T-helper 2 cell (primary cell): ENCODE measurements at regions not wholly inside any gene's neighbourhood (a gene's known extent, or its start where the extent isn't known, plus 50 kb on each side); places are given as distances from the start of the nearest gene placed in this dataset.
"Not testable (repeated sequence)": the region's sequence is repeated elsewhere in the genome, so short reads cannot be mapped to it uniquely, and the experiment has no call there.

ENCODE experiments used
- DNase-seq, 5 experiments: peaks; one replicate each; pipeline versions ENCODE4 v3.0.0 to v3.0.0-alpha.2; 2012 to 2022

DNA sequence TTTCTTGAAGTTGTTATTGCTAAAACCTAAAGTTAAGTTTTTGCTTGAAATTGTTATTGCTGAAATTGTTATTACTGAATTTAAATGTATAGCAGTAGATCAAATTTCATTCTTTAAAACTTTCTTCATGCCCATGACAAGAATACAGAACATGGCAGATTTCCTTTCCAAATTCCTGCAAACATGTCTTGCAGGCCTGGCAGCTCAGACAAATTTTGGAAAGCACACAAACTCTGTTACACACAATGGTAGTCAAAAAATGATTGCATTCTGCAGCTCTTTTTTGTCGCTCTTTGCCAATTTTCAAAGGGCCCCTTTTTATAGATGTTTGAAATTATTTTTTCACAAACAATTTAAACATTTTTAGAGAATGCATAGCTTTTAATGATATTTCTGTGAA is 1292.3 kb upstream of the B3GALT2 start:
- DNase-seq, result no peak

DNA sequence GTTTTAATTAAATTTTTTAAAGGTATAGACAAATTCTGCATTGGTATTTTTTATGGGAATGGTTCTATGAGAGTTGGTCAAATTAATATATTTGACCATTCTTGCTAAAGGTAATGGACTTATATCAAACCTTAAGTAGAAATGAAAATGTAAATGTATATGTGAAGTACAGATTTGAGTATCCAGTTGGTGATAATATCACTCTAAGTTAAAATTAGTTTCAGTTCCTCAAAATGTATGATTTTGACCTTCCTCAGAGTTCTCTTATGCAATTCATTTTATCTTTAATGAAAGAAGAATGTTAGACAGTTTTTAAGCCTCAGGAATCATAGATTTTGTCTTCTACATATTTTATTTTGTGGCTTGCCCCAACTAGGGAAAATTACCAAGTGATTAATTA is 1291.5 kb upstream of the B3GALT2 start:
- no peak for DNase-seq

- no peak for DNase-seq
Observed at GRCh38 chr1:194476872-194477271, 1290.5 kb upstream of the B3GALT2 start.

DNA sequence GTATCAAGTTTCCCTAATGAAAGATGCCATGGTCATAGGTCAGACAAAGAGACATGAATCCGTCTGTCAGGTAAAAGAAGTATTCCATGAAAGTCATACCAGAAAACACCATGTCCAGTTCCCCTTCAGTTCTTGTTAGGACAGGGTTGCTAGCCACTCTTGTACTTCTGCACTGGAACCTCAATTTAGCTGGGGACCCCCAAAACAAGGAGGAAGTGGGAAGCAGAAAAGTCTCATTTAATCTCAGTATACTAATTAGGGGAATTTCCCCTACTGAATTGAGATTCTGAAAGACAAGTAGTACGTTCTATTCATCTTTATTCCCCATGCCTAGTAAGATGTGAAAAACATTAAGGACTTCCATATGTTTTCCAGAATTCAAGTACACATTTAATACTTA is 1289.9 kb upstream of the B3GALT2 start:
- DNase-seq, result no peak

DNA sequence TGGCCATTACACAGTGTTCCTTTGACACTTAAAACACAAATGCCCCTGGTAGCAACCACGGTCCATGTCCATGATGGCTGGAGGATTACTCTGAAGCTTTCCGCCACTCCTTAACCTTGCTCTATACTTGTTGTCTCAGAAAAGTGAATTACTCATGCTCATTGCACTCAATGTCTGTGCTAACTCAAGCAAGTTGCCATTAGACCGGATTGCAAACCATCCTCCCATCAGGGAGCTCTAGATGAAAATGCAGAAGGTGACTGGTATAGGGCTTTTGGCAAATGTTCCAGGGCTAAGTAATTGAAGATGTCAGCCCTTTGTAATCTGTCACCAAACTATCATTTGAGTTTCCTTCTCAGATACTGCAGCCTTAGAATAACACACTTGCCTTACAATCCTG is 1288.3 kb upstream of the B3GALT2 start:
- DNase-seq, result no peak

- no peak for DNase-seq
Observed at GRCh38 chr1:194473766-194474165, 1287.4 kb upstream of the B3GALT2 start.

- no peak for DNase-seq
Observed at GRCh38 chr1:194469282-194469681, 1282.9 kb upstream of the B3GALT2 start.

DNA sequence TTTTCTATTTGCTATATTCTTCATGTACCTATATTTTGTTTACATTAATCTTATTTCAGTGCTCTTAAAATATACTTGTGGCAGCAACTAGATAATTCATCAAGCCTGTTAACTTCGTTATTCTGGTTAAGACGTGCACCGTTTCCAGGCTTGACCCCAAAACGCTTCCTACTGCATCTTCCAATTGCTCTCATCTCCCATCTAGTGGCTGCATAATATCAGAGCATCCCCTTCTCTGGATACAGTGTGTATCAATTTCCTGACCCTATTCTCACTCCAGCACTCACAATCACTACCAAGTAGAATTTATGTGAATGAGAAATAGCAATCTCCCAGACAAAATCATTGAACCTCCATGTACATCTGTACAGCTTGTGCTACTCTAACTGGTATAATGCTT is 1280.3 kb upstream of the B3GALT2 start:
- DNase-seq, result no peak

DNA sequence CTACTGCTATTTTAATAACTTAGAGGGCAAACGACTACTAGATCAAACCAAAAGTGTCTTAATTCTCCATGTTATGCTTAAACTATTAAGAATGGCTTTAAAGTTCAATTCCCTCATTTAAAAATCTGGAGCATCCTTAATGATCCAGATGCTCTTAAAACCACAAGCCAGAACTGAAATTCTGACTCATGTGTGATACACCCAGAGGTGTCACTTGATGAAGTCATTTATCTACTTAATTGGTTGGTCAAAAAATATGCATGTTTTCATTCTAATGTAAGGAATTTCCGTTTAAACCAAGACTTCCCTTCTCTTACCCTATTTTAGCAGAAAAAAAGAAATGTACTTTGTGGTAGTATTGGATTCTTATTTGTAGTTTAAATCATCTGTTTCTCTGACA is 1261.2 kb upstream of the B3GALT2 start:
- DNase-seq, result no peak

DNA sequence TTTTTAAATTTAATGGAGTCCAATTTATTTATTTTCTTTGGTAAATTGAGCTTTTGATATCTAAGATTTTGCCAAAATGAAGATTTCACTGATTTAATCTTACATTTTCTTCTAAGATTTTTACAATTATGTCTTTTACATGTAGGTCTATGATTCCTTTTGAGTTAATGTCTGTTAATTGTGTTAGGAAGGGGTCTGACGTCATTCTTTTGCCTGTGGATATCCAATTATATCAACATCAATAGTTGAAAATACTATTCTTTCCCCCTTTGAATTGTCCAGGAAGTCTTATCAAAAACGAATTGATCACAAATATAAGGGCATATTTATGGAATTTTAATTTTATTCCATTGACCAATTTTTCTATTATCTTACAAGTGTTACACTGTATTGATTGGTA is 1258.8 kb upstream of the B3GALT2 start:
- DNase-seq, result no peak

DNA sequence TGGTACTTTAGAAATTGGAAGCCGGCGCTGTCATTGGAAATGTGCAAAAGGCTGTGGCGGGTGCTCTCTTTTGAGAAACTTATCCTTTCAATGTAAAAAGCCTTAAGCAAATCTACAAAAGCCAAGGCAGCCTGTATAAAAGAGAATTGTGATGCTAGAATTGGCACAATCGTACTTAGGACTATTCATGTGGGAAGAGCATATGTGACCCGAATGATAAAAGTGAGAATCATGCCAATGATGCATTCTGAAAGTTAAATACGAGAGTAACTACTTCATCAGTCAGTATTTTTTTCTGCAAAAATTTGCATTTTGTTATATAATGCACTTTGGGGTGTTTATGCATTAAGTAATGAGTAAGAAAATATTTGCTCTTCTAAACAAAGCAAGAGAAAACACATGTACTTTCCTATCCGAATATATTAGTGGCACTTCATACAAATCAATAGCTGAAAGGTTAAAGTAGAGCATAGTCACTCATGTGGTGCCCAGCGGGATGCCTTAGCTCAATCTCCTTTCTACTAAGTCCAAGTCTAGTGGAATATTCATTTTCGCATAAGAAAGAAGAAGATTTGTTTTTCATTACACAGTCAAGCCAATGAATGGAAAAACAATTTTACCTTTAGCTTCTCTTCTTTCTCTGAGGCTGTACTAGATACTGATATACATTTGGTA is 1256.6 kb upstream of the B3GALT2 start:
- no peak for DNase-seq

- DNase-seq, result no peak
Observed at GRCh38 chr1:194437135-194437534, 1250.7 kb upstream of the B3GALT2 start.

DNA sequence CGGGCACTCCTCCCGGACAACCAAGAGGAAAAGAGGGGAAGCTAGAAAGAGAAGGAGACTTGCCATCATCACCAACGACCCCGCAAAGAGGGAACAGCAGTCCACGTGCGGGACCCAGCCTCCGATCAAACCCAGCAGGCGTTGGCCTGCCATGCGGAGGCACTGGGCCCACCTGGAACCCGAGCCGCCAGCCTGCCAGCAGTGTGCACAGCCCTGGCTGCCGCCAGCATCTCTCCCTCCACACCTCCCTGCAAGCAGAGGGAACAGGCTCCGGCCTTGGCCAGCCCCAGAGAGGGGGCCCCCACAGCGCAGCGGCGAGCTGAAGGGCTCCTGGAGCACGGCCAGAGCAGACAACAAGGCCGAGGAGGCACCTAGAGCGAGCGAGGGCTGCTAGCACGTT is 1244.7 kb upstream of the B3GALT2 start:
- DNase-seq, result no peak

DNA sequence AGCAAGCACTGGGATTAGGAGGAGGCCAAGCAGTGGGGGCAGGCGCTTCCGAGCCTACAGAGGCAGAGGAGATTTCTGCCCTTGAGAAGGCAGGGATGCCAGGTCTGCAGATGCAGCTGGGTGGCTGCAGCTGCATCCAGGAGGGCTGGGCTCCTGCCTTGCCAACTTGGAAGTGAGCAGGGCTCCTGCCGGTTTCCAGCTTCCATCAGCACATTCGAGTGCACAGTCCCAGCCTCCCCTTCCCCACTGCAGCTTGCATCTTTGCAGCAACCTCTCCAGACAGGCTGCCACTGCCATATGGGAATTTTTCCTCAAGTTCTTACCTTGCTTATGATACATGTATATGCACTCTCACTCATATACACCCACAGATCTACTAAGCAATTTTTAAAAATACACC is 1234.3 kb upstream of the B3GALT2 start:
- no peak for DNase-seq

- DNase-seq, result no peak
Observed at GRCh38 chr1:194419721-194420120, 1233.3 kb upstream of the B3GALT2 start.

DNA sequence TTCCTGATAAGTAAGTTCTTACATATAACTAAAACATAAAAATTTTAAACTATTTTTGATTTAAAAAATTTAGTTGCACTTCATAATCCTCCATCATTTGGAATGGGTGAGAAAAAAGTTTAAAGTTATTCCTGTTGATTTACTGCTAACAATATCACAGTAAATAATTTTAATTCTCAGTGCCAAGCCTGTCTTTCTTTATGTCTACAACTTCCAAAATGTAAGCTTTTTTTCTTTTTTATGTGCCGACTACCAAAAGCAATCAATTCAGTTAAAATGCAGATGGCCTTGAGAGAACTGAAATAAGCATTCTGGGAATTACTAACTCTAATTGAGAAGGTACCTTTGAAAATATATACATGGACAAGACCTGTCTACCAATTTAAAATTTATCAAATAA is 1224.3 kb upstream of the B3GALT2 start:
- DNase-seq, result no peak

DNA sequence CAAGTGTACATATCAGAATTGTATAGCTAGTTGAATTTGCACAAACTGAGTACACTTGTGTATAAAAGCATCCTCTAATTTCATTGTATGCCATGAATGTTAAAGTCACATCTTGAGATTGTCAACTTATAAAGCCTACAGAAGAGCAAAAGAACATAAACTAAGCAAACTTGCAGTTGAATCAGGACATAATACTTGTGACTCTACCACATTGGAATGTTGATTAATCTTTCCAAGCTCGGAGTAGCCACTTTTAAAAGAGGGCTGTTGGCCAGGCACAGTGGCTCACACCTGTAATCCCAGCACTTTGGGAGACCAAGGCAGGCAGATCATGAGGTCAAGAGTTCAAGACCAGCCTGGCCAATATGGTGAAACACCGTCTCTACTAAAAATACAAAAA is 1220.8 kb upstream of the B3GALT2 start:
- not testable (repeated sequence) for DNase-seq

- DNase-seq, result no peak
Observed at GRCh38 chr1:194394676-194395075, 1208.3 kb upstream of the B3GALT2 start.

- DNase-seq, result no peak
Observed at GRCh38 chr1:194387531-194387930, 1201.1 kb upstream of the B3GALT2 start.

GRCh38 chr1:194378517-194378916 is 1192.1 kb upstream of the B3GALT2 start:
- no peak for DNase-seq

GRCh38 chr1:194374649-194375048 is 1188.2 kb upstream of the B3GALT2 start:
- no peak for DNase-seq

- no peak for DNase-seq
Observed at GRCh38 chr1:194372266-194372665, 1185.9 kb upstream of the B3GALT2 start.

GRCh38 chr1:194369622-194370021 is 1183.2 kb upstream of the B3GALT2 start:
- no peak for DNase-seq

- no peak for DNase-seq
Observed at GRCh38 chr1:194369060-194369459, 1182.6 kb upstream of the B3GALT2 start.

GRCh38 chr1:194367121-194367520 is 1180.7 kb upstream of the B3GALT2 start:
- no peak for DNase-seq
